Heart left ventricle (tissue), 16 donors: ENCODE measurements at regions not wholly inside any gene's neighbourhood (a gene's known extent, or its start where the extent isn't known, plus 50 kb on each side); places are given as distances from the start of the nearest gene placed in this dataset.

Experiments
- ATAC-seq, 4 donors: fragments of 200-7000 bp; cut with Tn5 transposase; one replicate each; pipeline ENCODE4 v1.9.1; 2020 to 2022; ENCODE audit warnings: moderate library complexity in 4 of 4, mild to moderate bottlenecking in 3 of 4, moderate number of reproducible peaks in 1 of 4
- DNase-seq, 5 donors: peaks; one replicate each; pipeline ENCODE4 v3.0.0-alpha.2; 2020
- H3K27ac ChIP-seq, 12 donors: fragments of 200-600 bp; sonication (generic) in 4 of 12; one replicate each; pipeline versions ENCODE4 v1.5.0 to v1.8.0; 2016 to 2022; ENCODE audit warnings: mild to moderate bottlenecking in 2 of 12
- H3K27me3 ChIP-seq, 9 donors: fragments of 200-600 bp; sonication (generic) in 2 of 9; one replicate each; pipeline versions ENCODE4 v1.5.1 to v1.8.0; 2016 to 2022; ENCODE audit warnings: mild to moderate bottlenecking in 3 of 9
- H3K36me3 ChIP-seq, 9 donors: fragments of 200-600 bp; sonication (generic) in 2 of 9; one replicate each; pipeline versions ENCODE4 v1.5.0 to v1.8.0; 2018 to 2022; ENCODE audit warnings: mild to moderate bottlenecking in 2 of 9
- H3K4me1 ChIP-seq, 12 donors: fragments of 200-600 bp; sonication (generic) in 4 of 12; one replicate each; pipeline versions ENCODE4 v1.5.0 to v1.8.0; 2016 to 2022; ENCODE audit warnings: mild to moderate bottlenecking in 3 of 12
- H3K4me3 ChIP-seq, 12 donors: fragments of 200-600 bp; sonication (generic) in 4 of 12; one replicate each; pipeline versions ENCODE4 v1.5.0 to v1.8.0; 2017 to 2022; ENCODE audit warnings: mild to moderate bottlenecking in 9 of 12, moderate library complexity in 4 of 12
- H3K9me3 ChIP-seq, 12 donors: fragments of 200-600 bp; sonication (generic) in 4 of 12; one replicate each; pipeline versions ENCODE4 v1.5.0 to v1.8.0; 2016 to 2022; ENCODE audit warnings: mild to moderate bottlenecking in 1 of 12
- POLR2A ChIP-seq, 2 donors: fragments of 450-650 bp; IDR thresholded peaks; one replicate each; pipeline ENCODE4 v1.6.1; 2017; ENCODE audit warnings: antibody characterized with exemption in 2 of 2, mild to moderate bottlenecking in 2 of 2, moderate library complexity in 2 of 2
- WGBS, 4 donors: extraction: QIAGEN DNeasy Blood & Tissue Kit in 2 of 4; methylation state at CpG; one replicate each; pipeline versions ENCODE4 v1.1.5 to v1.1.7; 2013 to 2018; 5-methylcytosine and 5-hydroxymethylcytosine counted together
- intact Hi-C, 10 donors: fragments of 100-400 bp; cut with DNase I; formaldehyde crosslinking; loops; one replicate each; pipeline versions ENCODE4 v1.11.1 to v1.14.2; 2022
- TF ChIP-seq, protein P1 (sequence below), 12 donors: fragments of 200-600 bp; sonication (generic) in 4 of 12; IDR thresholded peaks; one replicate each; pipeline versions ENCODE4 v1.5.0 to v1.8.0; 2018 to 2022; ENCODE audit warnings: antibody characterized with exemption in 12 of 12, mild to moderate bottlenecking in 5 of 12
- donor health status: ischemic (EF 13 %, LVEDD 7.1; RV severe dilation, severe dysfunction).
- donor health status: healthy with polysubstance abuse.
- donor health status: DM: no; HTN: yes; CAD: no.
- donor health status: DM: no; HTN: no; CAD: no.
- donor health status: ischemic (EF 25% LVEDD 6.9; RV normal size, moderate dysfunction).
- donor health status: ischemic (EF 25% LVEDD 5.7; RV mildly dilated, moderate dysfunction).
- donor health status: healthy.
- donor health status: DM: yes; HTN: yes; CAD: no.
- donor health status: ischemic (EF 35%, LVEDD 5.7; RV mildly dilated, moderate dysfunction).
- donor health status: nonischemic (EF 11% LVEDD 7.7; RV severe dilation, severe dysfunction).
- donor health status: DM: yes; HTN: yes; CAD: no.
- donor health status: PGD.
- donor health status: ischemic (EF 29% LVEDD 5.4; RV normal size, mild dysfunction).
- donor health status: nonischemic (EF 23%, LVEDD 6.1; RV moderate dilation, normal function).

DNA sequence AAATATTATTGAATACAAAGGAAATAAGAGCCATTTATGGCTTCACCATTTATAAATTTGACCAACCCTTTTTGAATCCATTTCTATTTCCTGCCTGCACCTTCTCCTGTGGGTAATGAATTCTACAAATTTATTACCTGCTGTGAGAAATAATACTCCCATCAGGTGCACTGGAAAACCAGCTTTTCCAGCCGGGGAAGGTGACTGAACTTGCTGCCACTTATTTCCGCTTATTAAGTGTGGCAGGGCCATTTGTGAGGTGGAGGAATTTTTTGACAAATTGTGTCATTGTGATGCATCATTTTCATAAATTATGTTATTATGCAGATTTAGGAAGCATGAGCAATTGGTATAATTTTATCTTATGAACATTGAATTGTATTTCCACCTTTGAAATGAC lies 151.1 kb downstream of the SQOR start:
- WGBS, 4 donors: 94 to 98% (median 97%) methylated on average over 2 of the region's 2 CpGs
- Histone ChIP-seq H3K4me1 (no peaks in the 10 kb centered on the region), H3K27me3 (peaks cover 0 to 4% (median 0%) of the 10 kb centered on the region in 9 donors), H3K4me3 (no peak overlapping the region), H3K27ac (no peak overlapping the region), H3K9me3 (no peaks in the 10 kb centered on the region), H3K36me3 (no peaks in the 10 kb centered on the region)
- no peak for ATAC-seq
- no peak for DNase-seq
- intact Hi-C loops: no loop called here
- TF ChIP-seq, protein P1, sequence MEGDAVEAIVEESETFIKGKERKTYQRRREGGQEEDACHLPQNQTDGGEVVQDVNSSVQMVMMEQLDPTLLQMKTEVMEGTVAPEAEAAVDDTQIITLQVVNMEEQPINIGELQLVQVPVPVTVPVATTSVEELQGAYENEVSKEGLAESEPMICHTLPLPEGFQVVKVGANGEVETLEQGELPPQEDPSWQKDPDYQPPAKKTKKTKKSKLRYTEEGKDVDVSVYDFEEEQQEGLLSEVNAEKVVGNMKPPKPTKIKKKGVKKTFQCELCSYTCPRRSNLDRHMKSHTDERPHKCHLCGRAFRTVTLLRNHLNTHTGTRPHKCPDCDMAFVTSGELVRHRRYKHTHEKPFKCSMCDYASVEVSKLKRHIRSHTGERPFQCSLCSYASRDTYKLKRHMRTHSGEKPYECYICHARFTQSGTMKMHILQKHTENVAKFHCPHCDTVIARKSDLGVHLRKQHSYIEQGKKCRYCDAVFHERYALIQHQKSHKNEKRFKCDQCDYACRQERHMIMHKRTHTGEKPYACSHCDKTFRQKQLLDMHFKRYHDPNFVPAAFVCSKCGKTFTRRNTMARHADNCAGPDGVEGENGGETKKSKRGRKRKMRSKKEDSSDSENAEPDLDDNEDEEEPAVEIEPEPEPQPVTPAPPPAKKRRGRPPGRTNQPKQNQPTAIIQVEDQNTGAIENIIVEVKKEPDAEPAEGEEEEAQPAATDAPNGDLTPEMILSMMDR (IDR thresholded peaks at IDR 0.05): no peak
- TF ChIP-seq POLR2A (IDR thresholded peaks at IDR 0.05): no peak

DNA sequence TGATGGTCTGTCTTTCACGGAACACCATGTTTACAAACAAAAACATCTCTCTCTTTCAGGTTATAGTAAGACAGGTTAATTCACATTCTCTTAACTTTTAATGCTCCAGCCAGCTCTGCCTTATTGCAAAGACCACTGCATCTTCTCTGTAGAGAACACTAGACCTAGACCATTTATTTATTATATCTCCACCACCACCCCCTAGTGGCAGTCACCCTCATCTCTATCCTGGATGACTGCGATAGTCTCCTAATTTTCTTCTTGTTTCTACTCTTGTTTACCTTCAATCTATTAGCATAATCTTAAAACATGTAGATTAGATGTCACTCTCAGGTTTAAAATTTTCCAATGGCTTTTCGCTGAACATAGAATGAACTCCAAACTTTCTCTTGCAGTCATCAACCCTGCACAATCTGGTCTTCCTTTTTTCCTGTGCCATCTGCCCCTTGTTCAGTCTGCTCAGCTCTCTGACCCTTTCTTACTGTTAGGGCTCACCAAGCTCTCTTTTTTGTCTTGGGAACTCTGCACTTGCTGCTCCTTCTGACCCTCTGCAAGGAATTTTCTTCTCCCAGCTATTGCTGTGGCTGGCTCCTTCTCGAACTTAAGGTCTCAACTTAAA lies 155.6 kb downstream of the SQOR start:
- no peaks in the 10 kb centered on the region for H3K36me3 ChIP-seq
- H3K27ac ChIP-seq: no peak overlapping the region
- peak in 3 of 4 donors; percentile 55 to 72 (median 69) for ATAC-seq
- H3K27me3 ChIP-seq: peaks cover 0 to 8% (median 0%) of the 10 kb centered on the region in 9 donors
- 42 to 52% (median 44%) methylated on average over 4 of the region's 4 CpGs for WGBS, 4 donors
- TF ChIP-seq, protein P1 (IDR thresholded peaks at IDR 0.05): peak; percentile 43 to 76 (median 62)
- TF ChIP-seq POLR2A (IDR thresholded peaks at IDR 0.05): no peak
- peak in 1 of 5 donors; percentile 25 for DNase-seq
- intact Hi-C loops: loop anchor here (1.0 to 10.0 kb wide), 11 partner anchors 74 to 524 kb away; no protein-coding TSS in a partner anchor
- H3K4me3 ChIP-seq: no peak overlapping the region
- H3K4me1 ChIP-seq: no peaks in the 10 kb centered on the region
- H3K9me3 ChIP-seq: no peaks in the 10 kb centered on the region

DNA sequence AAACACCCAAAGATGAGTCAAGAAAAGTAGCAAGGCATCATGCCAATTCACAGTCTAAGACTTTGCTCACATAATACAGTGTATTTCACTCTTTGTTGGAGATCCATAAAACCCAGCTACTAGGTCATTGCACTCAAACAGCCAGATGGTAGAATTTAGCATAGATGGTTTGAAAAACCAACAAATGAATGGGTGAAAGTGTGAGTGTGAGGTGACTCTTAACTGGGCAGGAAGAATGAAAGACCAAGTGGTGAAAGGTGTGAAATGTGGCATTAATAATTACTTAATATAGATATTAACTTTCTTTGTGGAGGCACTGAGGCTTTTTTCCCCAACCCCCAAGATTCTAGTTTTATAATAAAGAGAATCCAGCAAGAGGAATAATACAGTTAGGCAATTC lies 159.5 kb downstream of the SQOR start:
- no peak overlapping the region for H3K4me3 ChIP-seq
- ATAC-seq: no peak
- no peak for DNase-seq
- TF ChIP-seq, protein P1 (IDR thresholded peaks at IDR 0.05): no peak
- no peak for TF ChIP-seq POLR2A (IDR thresholded peaks at IDR 0.05)
- H3K27ac ChIP-seq: no peak overlapping the region
- no peaks in the 10 kb centered on the region for H3K9me3 ChIP-seq
- H3K27me3 ChIP-seq: peaks cover 0 to 8% (median 0%) of the 10 kb centered on the region in 9 donors
- no peaks in the 10 kb centered on the region for H3K4me1 ChIP-seq
- intact Hi-C loops: loop anchor here in 7 of 10 donors (10.0 kb wide), 5 partner anchors 290 to 520 kb away; no protein-coding TSS in a partner anchor
- no peaks in the 10 kb centered on the region for H3K36me3 ChIP-seq

DNA sequence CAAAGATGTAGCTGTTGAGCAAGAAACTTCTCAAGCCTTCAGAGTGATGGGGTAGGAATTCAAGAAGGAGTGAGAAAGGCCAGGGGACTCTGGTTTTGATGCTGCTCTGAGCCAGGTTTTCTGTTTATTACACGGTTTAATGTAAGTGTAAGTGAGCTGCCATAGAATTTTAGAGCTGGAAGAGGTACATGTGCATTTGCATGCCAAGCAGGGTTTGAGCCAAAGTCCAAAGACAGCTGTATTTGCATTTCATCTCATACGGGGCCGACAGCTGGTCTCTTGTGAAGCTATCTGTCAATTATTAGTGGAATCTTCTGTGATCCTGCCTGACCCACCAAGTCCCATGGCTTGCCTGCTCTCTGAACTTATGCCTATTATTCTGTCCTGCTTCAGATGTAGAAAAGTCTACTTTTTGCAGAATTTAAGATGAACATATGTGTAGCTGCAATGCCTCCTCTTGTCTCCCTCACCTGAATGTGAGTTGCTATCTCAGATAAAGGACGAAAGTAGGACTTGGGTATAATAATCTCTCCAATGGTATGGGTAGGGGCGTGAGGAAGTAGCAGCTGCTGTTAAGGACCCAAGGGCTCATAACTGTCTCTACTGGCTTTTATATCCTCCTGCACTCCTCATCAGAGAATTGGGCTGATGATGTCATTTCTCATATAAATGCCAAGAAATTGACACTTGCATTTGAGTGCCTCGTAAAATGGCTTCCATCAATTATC lies 160.0 kb downstream of the SQOR start:
- intact Hi-C loops: loop anchor here in 9 of 10 donors (5.0 to 10.0 kb wide), 9 partner anchors 197 to 520 kb away; no protein-coding TSS in a partner anchor
- no peak overlapping the region for H3K4me3 ChIP-seq
- DNase-seq (no peak), ATAC-seq (no peak)
- TF ChIP-seq POLR2A (IDR thresholded peaks at IDR 0.05): no peak
- TF ChIP-seq, protein P1 (IDR thresholded peaks at IDR 0.05): no peak
- no peaks in the 10 kb centered on the region for H3K4me1 ChIP-seq
- H3K9me3 ChIP-seq: no peaks in the 10 kb centered on the region
- H3K36me3 ChIP-seq: no peaks in the 10 kb centered on the region
- H3K27me3 ChIP-seq: peaks cover 0 to 8% (median 0%) of the 10 kb centered on the region in 9 donors
- 66 to 71% (median 68%) methylated on average over 6 of the region's 6 CpGs for WGBS, 4 donors
- H3K27ac ChIP-seq: no peak overlapping the region
